K562 (cell line): ENCODE measurements at regions not wholly inside any gene's neighbourhood (a gene's known extent, or its start where the extent isn't known, plus 50 kb on each side); places are given as distances from the start of the nearest gene placed in this dataset.

ENCODE experiments used
- ATAC-seq: fragments of 200-7000 bp; cut with Tn5 transposase; 3 replicates; pipeline ENCODE4 v1.9.1; 2020; ENCODE audit warnings: moderate library complexity
- BruUV-seq: library from RNA; stranded (reverse); fragments of 400-500 nt; replicated peaks from 2 replicates; lab custom pipeline; 2021; lab: Mats Ljungman, UMichigan
- CTCF ChIA-PET: fragments of 300-600 bp; formaldehyde crosslinking; extraction: SDS; loops from one replicate; lab custom pipeline; 2021; ENCODE audit warnings: low intra/inter-chr PET ratio; lab: Yijun Ruan, JAX
- POLR2A ChIA-PET: fragments of 300-600, 350-650 bp; sonication (Branson Sonifier 250); formaldehyde crosslinking; extraction: SDS; loops from one replicate; lab custom pipeline; 2021; ENCODE audit warnings: antibody characterized with exemption, inconsistent platforms; lab: Yijun Ruan, JAX
- DNase-seq, 4 experiments: peaks; one replicate each; pipeline versions ENCODE4 v3.0.0 to v3.0.0-alpha.2; 2011 to 2018; ENCODE audit warnings: low spot score in 3 of 4, mixed read lengths in 3 of 4; ENCODE audit errors: extremely low read depth in 1 of 4
- FAIRE-seq: peaks from 2 replicates; lab custom pipeline; 2011; peaks lifted over from hg19 to GRCh38; lab: Jason Lieb, UNC
- H2AFZ ChIP-seq: 2 replicates; pipeline ENCODE4 v1.6.0; 2011; ENCODE audit warnings: low read depth, low read length, control low read depth, inconsistent platforms
- H3K27ac ChIP-seq: fragments of 200-600 bp; 3 replicates; pipeline ENCODE4 v1.8.0; 2011; ENCODE audit warnings: low read depth, mild to moderate bottlenecking, control low read depth, inconsistent platforms, low read length, moderate library complexity, mixed read lengths; ENCODE audit errors: extremely low read depth
- H3K27me3 ChIP-seq, 2 experiments: fragments of 300-600 bp in 1 of 2; 2 replicates in 1 of 2; 3 replicates in 1 of 2; pipeline versions ENCODE4 v1.6.0 to v1.8.0; 2011; ENCODE audit warnings: inconsistent platforms in 2 of 2, low read length in 2 of 2, mild to moderate bottlenecking in 1 of 2, mixed read lengths in 1 of 2, moderate library complexity in 1 of 2; ENCODE audit not compliant: control insufficient read depth in 2 of 2, insufficient read depth in 2 of 2
- H3K36me3 ChIP-seq: fragments of 300-600 bp; 3 replicates; pipeline ENCODE4 v1.8.0; 2011; ENCODE audit warnings: mild to moderate bottlenecking, low read length, inconsistent platforms; ENCODE audit not compliant: control insufficient read depth, insufficient read depth
- H3K4me1 ChIP-seq, 2 experiments: fragments of 200-600 bp in 1 of 2; replicated peaks in 1 of 2; 2 replicates in 1 of 2; 3 replicates in 1 of 2; pipeline versions ENCODE4 v1.5.1 to v1.8.0; 2011; ENCODE audit warnings: inconsistent platforms in 2 of 2, low read length in 2 of 2, mild to moderate bottlenecking in 1 of 2, mixed read lengths in 1 of 2, moderate library complexity in 1 of 2; ENCODE audit not compliant: control insufficient read depth in 2 of 2, insufficient read depth in 2 of 2
- H3K4me2 ChIP-seq: 2 replicates; pipeline ENCODE4 v1.6.1; 2011; ENCODE audit warnings: low read length, control low read depth, inconsistent platforms, mixed read lengths; ENCODE audit not compliant: insufficient read depth
- H3K4me3 ChIP-seq: fragments of 200-600 bp; sonication (generic), shearing (Covaris generic); 2 replicates; pipeline ENCODE4 v1.5.1; 2016; ENCODE audit warnings: control low read depth, inconsistent platforms
- H3K79me2 ChIP-seq: fragments of 200-600 bp; 3 replicates; pipeline ENCODE4 v1.8.0; 2011; ENCODE audit warnings: low read length, inconsistent platforms; ENCODE audit not compliant: control insufficient read depth, insufficient read depth
- H3K9ac ChIP-seq, 2 experiments: 2 replicates each; pipeline versions ENCODE4 v1.6.0 to v1.6.1; 2011; ENCODE audit warnings: low read depth in 2 of 2, low read length in 2 of 2, control low read depth in 1 of 2, inconsistent platforms in 1 of 2, mild to moderate bottlenecking in 1 of 2, mixed read lengths in 1 of 2; ENCODE audit not compliant: insufficient read depth in 1 of 2
- H3K9me1 ChIP-seq: one replicate; pipeline ENCODE4 v1.6.0; 2011; ENCODE audit warnings: inconsistent platforms, mild to moderate bottlenecking, low read length, moderate library complexity; ENCODE audit not compliant: control insufficient read depth, insufficient read depth
- H3K9me3 ChIP-seq: replicated peaks from 2 replicates; pipeline ENCODE4 v1.5.1; 2011; ENCODE audit warnings: low read depth, low read length, inconsistent platforms; ENCODE audit not compliant: control insufficient read depth, insufficient read depth
- H4K20me1 ChIP-seq: replicated peaks from 2 replicates; pipeline ENCODE4 v1.6.1; 2011; ENCODE audit warnings: low read length, inconsistent platforms, mixed read lengths; ENCODE audit not compliant: control insufficient read depth, insufficient read depth
- CREB1 ChIP-seq, 2 experiments: sonication (generic) in 1 of 2; formaldehyde crosslinking in 1 of 2; IDR thresholded peaks; 2 replicates each; pipeline versions ENCODE4 v1.6.1 to v1.8.0; 2012 to 2022; ENCODE audit warnings: inconsistent platforms in 1 of 2, mild to moderate bottlenecking in 1 of 2, missing genetic modification reagents in 1 of 2, moderate library complexity in 1 of 2
- CREB5 ChIP-seq: fragments of 250-450 bp; sonication (Bioruptor Pico); IDR thresholded peaks from 2 replicates; pipeline ENCODE4 v1.5.0; 2020; ENCODE audit warnings: mild to moderate bottlenecking
- FOXK2 ChIP-seq, 2 experiments: fragments of 450-650 bp; IDR thresholded peaks in 1 of 2; conservative IDR thresholded peaks in 1 of 2; 2 replicates each; pipeline ENCODE4 v1.6.1; 2016; ENCODE audit warnings: low read depth in 2 of 2, mild to moderate bottlenecking in 1 of 2
- HSF4 ChIP-seq: fragments of 250-450 bp; sonication (Bioruptor Pico); IDR thresholded peaks from 2 replicates; pipeline ENCODE4 v2.1.2; 2022; ENCODE audit warnings: mild to moderate bottlenecking, moderate library complexity, borderline replicate concordance
- KAT7 ChIP-seq: sonication (generic); formaldehyde crosslinking; IDR thresholded peaks from 2 replicates; pipeline ENCODE4 v1.8.0; 2022; ENCODE audit warnings: missing genetic modification reagents, mild to moderate bottlenecking, borderline replicate concordance
- KLF10 ChIP-seq: fragments of 250-450 bp; sonication (Bioruptor Pico); IDR thresholded peaks from 2 replicates; pipeline ENCODE4 v1.6.1; 2021; ENCODE audit warnings: matching md5 sums
- RBBP5 ChIP-seq: fragments of 200-600 bp; sonication (generic); IDR thresholded peaks from 2 replicates; pipeline ENCODE4 v1.6.1; 2012; ENCODE audit warnings: borderline replicate concordance, mild to moderate bottlenecking, low read length, control low read depth, inconsistent platforms; ENCODE audit not compliant: insufficient read depth, poor library complexity, severe bottlenecking
- SIN3B ChIP-seq: fragments of 450-650 bp; IDR thresholded peaks from 2 replicates; pipeline ENCODE4 v1.6.1; 2017; ENCODE audit warnings: low read depth, mild to moderate bottlenecking, moderate library complexity
- SMARCE1 ChIP-seq: fragments of 450-650 bp; IDR thresholded peaks from 2 replicates; pipeline ENCODE4 v1.7.1; 2016; ENCODE audit warnings: mild to moderate bottlenecking
- SREBF2 ChIP-seq: sonication (generic); formaldehyde crosslinking; IDR thresholded peaks from 2 replicates; pipeline ENCODE4 v1.4.0; 2020; ENCODE audit warnings: mild to moderate bottlenecking, missing genetic modification reagents
- THAP12 ChIP-seq: fragments of 250-450 bp; sonication (Bioruptor Pico); IDR thresholded peaks from 2 replicates; pipeline ENCODE4 v1.9.0; 2021; ENCODE audit warnings: mild to moderate bottlenecking, inconsistent platforms
- ZNF184 ChIP-seq: sonication (generic); formaldehyde crosslinking; IDR thresholded peaks from 2 replicates; pipeline ENCODE4 v1.5.0; 2020; ENCODE audit warnings: missing genetic modification reagents
- WGBS: fragments of 100-300 bp; shearing (Covaris generic); methylation state at CpG from one replicate; pipeline ENCODE4 v1.1.6; 2016; ENCODE audit warnings: low coverage, mixed read lengths; ENCODE audit not compliant: insufficient coverage; ENCODE audit errors: missing lambda C conversion rate; 5-methylcytosine and 5-hydroxymethylcytosine counted together
- in situ Hi-C: fragments of 300-500 bp; cut with MboI; formaldehyde crosslinking; loops from 4 replicates; pipeline ENCODE4 v1.15.0; 2018; ENCODE audit warnings: inconsistent platforms, mixed read lengths
- intact Hi-C: fragments of 100-400 bp; cut with micrococcal nuclease; formaldehyde crosslinking; loops from 2 replicates; pipeline ENCODE4 v1.14.2; 2022

- 62% methylated on average over 9 of the region's 10 CpGs for WGBS
- no peak overlapping the region for H3K27ac ChIP-seq
- intact Hi-C loops, result no loop called here
- no peaks in the 10 kb centered on the region for H4K20me1 ChIP-seq
- no peak for DNase-seq
- no peak for ATAC-seq
- no peak overlapping the region for H3K4me2 ChIP-seq
- POLR2A ChIA-PET, result no interaction called here
- CTCF ChIA-PET, result interaction anchor here (0.6 kb wide), 1 partner anchor 39 kb away, joined by 3 read pairs; no protein-coding TSS in a partner anchor
- BruUV-seq, result no TSS peak
- no peaks in the 10 kb centered on the region; a peak in 1 of 5 replicates for H3K27me3 ChIP-seq
- no peak overlapping the region for H3K4me3 ChIP-seq
- TF ChIP-seq SREBF2 (no peak), ZNF184 (CRISPR knock-in tag) (no peak), SMARCE1 (no peak), SIN3B (no peak), THAP12 (CRISPR knock-in tag) (no peak), CREB1 (IDR thresholded peaks at IDR 0.05) (no peak), CREB1 (CRISPR knock-in tag; IDR thresholded peaks at IDR 0.05) (no peak), HSF4 (CRISPR knock-in tag) (no peak), CREB5 (CRISPR knock-in tag) (no peak), KAT7 (CRISPR knock-in tag) (no peak), RBBP5 (no peak), KLF10 (CRISPR knock-in tag) (no peak), FOXK2 (conservative IDR thresholded peaks at IDR 0.05 in 1 of 2, IDR thresholded peaks at IDR 0.05 in 1 of 2; ENCODE audit: low read depth in 2 of 2) (no peak)
- no peaks in the 10 kb centered on the region for H3K9me3 ChIP-seq
- H3K36me3 ChIP-seq, result no peaks in the 10 kb centered on the region
- no peak overlapping the region for H3K9ac ChIP-seq
- no peaks in the 10 kb centered on the region for H3K9me1 ChIP-seq
- H2AFZ ChIP-seq, result no peak overlapping the region
- FAIRE-seq, result no peak
- H3K79me2 ChIP-seq, result no peaks in the 10 kb centered on the region
- peaks cover 6 to 13% of the 10 kb centered on the region in 2 experiments; a peak in 4 of 5 replicates for H3K4me1 ChIP-seq
- in situ Hi-C loops, result no loop called here
Observed at GRCh38 chr2:216802516-216803215, 57.2 kb downstream of the TNP1 start.
